ENCODE measurements at regions not wholly inside any gene's neighbourhood (a gene's known extent, or its start where the extent isn't known, plus 50 kb on each side); places are given as distances from the start of the nearest gene placed in this dataset.
A peak's percentile ranks its signal among the peaks of the same experiment; 100 is the strongest.

DNA sequence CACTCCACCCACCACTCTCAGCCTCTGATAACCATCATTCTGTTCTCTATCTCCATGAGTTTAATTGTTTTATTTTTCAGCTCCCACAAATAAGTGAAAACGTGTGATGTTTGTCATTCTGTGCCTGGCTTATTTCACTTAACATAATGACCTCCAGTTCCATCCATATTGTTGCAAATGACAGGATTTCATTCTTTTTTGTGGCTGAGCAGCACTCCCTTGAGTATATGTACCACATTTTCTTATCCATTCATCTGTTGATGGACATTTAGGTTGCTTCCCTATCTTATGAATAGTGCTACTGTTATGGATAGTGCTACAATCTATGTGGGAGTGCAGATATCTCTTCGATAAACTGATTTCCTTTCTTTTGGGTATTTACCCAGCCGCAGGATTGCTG is 103.3 kb upstream of the PDE7B start:
- no peak for DNase-seq (ENCODE audit: low read depth)
- no peak overlapping the region for H3K4me3 ChIP-seq (ENCODE audit: low read depth, low read length)
- TF ChIP-seq CTCF (IDR thresholded peaks at IDR 0.05; ENCODE audit: insufficient read depth, low read depth, low read length, missing control alignments) = no peak

DNA sequence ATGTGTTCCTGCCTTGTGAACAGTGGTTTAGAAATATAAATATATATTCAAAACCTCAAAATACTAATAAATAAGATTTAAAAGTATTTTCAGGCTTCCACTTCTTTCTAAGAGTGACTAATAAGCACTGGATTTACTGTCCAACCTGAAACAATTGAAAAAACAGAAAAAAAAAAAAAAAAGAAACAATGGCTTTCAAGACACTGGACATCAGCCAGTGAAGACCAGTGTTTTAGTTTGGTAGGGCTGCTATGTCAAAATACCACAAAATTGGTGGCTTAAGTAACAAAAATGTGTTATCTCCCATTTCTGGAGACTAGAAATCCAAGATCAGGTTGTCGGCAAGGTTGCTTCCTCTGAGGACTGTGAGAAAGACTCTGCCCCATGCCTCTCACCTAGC is 101.4 kb upstream of the PDE7B start:
- H3K4me3 ChIP-seq (ENCODE audit: low read depth, low read length) = no peak overlapping the region
- TF ChIP-seq CTCF (IDR thresholded peaks at IDR 0.05; ENCODE audit: insufficient read depth, low read depth, low read length, missing control alignments) = no peak
- no peak for DNase-seq (ENCODE audit: low read depth)

GRCh38 chr6:135753196-135753595 is 98.3 kb upstream of the PDE7B start:
- H3K4me3 ChIP-seq (ENCODE audit: low read depth, low read length) = no peak overlapping the region
- no peak for TF ChIP-seq CTCF (IDR thresholded peaks at IDR 0.05; ENCODE audit: insufficient read depth, low read depth, low read length, missing control alignments)
- DNase-seq (ENCODE audit: low read depth) = no peak

GRCh38 chr6:135759831-135760230 is 91.7 kb upstream of the PDE7B start:
- DNase-seq (ENCODE audit: low read depth) = peak; percentile 26
- H3K4me3 ChIP-seq (ENCODE audit: low read depth, low read length) = no peak overlapping the region
- TF ChIP-seq CTCF (IDR thresholded peaks at IDR 0.05; ENCODE audit: insufficient read depth, low read depth, low read length, missing control alignments) = peak; percentile 21

GRCh38 chr6:135774006-135774405 is 77.5 kb upstream of the PDE7B start:
- no peak for TF ChIP-seq CTCF (IDR thresholded peaks at IDR 0.05; ENCODE audit: insufficient read depth, low read depth, low read length, missing control alignments)
- no peak for DNase-seq (ENCODE audit: low read depth)
- no peak overlapping the region for H3K4me3 ChIP-seq (ENCODE audit: low read depth, low read length)

DNA sequence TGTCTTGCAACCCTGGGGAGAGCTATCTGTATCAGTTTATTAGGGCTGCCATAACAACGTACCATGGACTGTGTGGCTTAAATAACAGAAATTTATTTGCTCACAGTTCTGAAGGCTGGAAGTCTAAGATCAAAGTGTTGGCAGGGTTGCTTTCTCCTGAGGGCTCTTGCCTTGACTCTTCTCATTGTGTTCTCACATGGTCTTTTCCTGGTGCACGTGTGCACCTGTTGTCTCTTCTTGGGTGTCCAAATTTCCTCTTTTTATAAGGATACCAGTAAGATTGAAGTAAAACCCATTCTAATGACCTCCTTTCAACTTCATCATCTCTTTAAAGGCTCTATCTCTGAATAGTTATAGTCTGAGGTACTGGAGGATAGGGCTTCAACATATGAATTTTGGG is 72.3 kb upstream of the PDE7B start:
- no peak overlapping the region for H3K4me3 ChIP-seq (ENCODE audit: low read depth, low read length)
- DNase-seq (ENCODE audit: low read depth) = no peak
- TF ChIP-seq CTCF (IDR thresholded peaks at IDR 0.05; ENCODE audit: insufficient read depth, low read depth, low read length, missing control alignments) = no peak

DNA sequence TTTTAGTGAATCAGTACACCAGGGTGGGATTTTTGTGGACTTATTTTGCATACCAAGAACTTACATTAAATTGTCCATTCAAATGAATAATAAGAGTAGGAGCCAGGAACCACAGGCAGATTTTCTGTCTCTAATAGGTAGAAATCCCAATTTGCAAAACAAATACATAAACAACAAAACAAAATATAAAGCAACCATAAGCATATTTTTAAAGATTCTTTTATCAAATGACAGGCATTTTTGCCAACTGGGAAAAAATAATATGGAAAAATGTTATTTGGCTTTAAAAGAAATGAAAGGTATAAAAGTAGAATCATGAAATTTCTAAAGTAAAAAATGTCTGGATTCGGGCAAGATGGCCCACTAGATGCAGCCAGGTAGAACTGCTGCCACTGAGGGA is 71.2 kb upstream of the PDE7B start:
- no peak for DNase-seq (ENCODE audit: low read depth)
- no peak for TF ChIP-seq CTCF (IDR thresholded peaks at IDR 0.05; ENCODE audit: insufficient read depth, low read depth, low read length, missing control alignments)
- H3K4me3 ChIP-seq (ENCODE audit: low read depth, low read length) = no peak overlapping the region
